ENCODE measurements at regions not wholly inside any gene's neighbourhood (a gene's known extent, or its start where the extent isn't known, plus 50 kb on each side); places are given as distances from the start of the nearest gene placed in this dataset.

DNA sequence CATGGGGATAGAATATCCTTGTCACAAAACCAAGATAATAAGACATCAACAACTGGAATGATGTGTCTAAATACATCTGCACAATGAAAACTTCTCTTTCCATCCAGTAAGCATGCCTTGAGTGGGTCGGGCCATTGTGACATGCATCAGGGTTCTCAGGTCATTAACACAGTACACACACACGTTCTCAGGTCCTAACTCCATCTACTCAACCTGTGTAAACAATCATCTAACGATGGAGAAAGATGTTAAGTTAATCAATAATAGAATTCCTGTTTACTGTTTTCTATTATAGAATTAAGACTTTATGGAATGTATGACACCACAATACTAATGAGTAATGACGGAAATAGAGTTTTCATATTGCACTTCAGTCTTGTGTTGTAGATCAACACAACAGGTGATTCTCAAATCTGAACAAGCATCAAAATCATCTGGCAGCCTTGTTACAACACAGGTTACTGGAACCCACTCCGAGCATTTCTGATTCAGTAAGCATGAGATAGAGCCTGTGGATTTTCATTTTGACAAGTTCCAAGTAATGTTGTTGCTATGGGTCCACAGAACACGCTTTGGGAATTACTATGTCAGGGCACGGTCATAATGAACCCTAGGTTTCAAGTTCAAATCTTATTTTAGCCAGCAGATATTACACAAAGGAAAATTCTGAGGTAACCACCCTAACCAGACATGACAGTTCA is 315.8 kb upstream of the TEX13C start:
- TF ChIP-seq POLR2AphosphoS5 (IDR thresholded peaks at IDR 0.05; ENCODE audit: low read depth, low read length): no peak
- no peak for TF ChIP-seq TAF1 (IDR thresholded peaks at IDR 0.05; ENCODE audit: borderline replicate concordance, insufficient read depth, low read length)
- TF ChIP-seq SIN3A (IDR thresholded peaks at IDR 0.05; ENCODE audit: borderline replicate concordance, insufficient read depth, low read length): no peak
- TF ChIP-seq, protein P1, sequence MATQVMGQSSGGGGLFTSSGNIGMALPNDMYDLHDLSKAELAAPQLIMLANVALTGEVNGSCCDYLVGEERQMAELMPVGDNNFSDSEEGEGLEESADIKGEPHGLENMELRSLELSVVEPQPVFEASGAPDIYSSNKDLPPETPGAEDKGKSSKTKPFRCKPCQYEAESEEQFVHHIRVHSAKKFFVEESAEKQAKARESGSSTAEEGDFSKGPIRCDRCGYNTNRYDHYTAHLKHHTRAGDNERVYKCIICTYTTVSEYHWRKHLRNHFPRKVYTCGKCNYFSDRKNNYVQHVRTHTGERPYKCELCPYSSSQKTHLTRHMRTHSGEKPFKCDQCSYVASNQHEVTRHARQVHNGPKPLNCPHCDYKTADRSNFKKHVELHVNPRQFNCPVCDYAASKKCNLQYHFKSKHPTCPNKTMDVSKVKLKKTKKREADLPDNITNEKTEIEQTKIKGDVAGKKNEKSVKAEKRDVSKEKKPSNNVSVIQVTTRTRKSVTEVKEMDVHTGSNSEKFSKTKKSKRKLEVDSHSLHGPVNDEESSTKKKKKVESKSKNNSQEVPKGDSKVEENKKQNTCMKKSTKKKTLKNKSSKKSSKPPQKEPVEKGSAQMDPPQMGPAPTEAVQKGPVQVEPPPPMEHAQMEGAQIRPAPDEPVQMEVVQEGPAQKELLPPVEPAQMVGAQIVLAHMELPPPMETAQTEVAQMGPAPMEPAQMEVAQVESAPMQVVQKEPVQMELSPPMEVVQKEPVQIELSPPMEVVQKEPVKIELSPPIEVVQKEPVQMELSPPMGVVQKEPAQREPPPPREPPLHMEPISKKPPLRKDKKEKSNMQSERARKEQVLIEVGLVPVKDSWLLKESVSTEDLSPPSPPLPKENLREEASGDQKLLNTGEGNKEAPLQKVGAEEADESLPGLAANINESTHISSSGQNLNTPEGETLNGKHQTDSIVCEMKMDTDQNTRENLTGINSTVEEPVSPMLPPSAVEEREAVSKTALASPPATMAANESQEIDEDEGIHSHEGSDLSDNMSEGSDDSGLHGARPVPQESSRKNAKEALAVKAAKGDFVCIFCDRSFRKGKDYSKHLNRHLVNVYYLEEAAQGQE (IDR thresholded peaks at IDR 0.05; ENCODE audit: insufficient read depth in 1 of 2, low read depth in 2 of 2, low read length in 2 of 2): no peak
